CD4-positive, alpha-beta T cell (primary cell): ENCODE measurements at regions not wholly inside any gene's neighbourhood (a gene's known extent, or its start where the extent isn't known, plus 50 kb on each side); places are given as distances from the start of the nearest gene placed in this dataset.

Experiments used
- ATAC-seq: fragments of 200-7000 bp; cut with Tn5 transposase; one replicate; pipeline ENCODE4 v1.10.0; 2022; ENCODE audit warnings: mild to moderate bottlenecking; ENCODE audit not compliant: poor library complexity
- CTCF ChIA-PET: fragments of 350-600 bp; sonication (Branson Sonifier 250); formaldehyde crosslinking; loops from one replicate; lab custom pipeline; 2021; ENCODE audit warnings: antibody characterized with exemption, inconsistent platforms; lab: Charles Lee
- POLR2A ChIA-PET: fragments of 350-600 bp; sonication (Branson Sonifier 250); formaldehyde crosslinking; loops from one replicate; lab custom pipeline; 2021; ENCODE audit warnings: antibody characterized with exemption, inconsistent platforms; lab: Charles Lee
- DNase-seq, 14 experiments: peaks; one replicate each; pipeline ENCODE4 v3.0.0-alpha.2; 2013 to 2020; ENCODE audit warnings: mixed read lengths in 2 of 14
- H3K27ac ChIP-seq, 2 donors: one replicate each; pipeline versions ENCODE4 v1.5.1 to v1.7.0; 2013; ENCODE audit warnings: low read length in 2 of 2, low read depth in 1 of 2, mild to moderate bottlenecking in 1 of 2
- H3K27me3 ChIP-seq, 2 experiments: 1 replicate in 1 of 2; 2 replicates in 1 of 2; pipeline versions ENCODE4 v1.6.1 to v1.7.0; 2013; ENCODE audit warnings: low read length in 2 of 2, control low read depth in 1 of 2, mild to moderate bottlenecking in 1 of 2, moderate library complexity in 1 of 2; ENCODE audit not compliant: insufficient read depth in 2 of 2, control insufficient read depth in 1 of 2
- H3K36me3 ChIP-seq: one replicate; pipeline ENCODE4 v1.6.1; 2013; ENCODE audit warnings: low read length, control low read depth; ENCODE audit not compliant: insufficient read depth
- H3K4me1 ChIP-seq: one replicate; pipeline ENCODE4 v1.6.1; 2013; ENCODE audit warnings: low read length, control low read depth; ENCODE audit not compliant: insufficient read depth
- H3K4me3 ChIP-seq: one replicate; pipeline ENCODE4 v1.5.1; 2013; ENCODE audit warnings: mild to moderate bottlenecking, low read length, moderate library complexity
- H3K9me3 ChIP-seq, 2 experiments: 1 replicate in 1 of 2; 2 replicates in 1 of 2; pipeline versions ENCODE4 v1.6.1 to v1.7.0; 2013; ENCODE audit warnings: low read length in 2 of 2, mild to moderate bottlenecking in 2 of 2, control low read depth in 1 of 2, moderate library complexity in 1 of 2; ENCODE audit not compliant: control insufficient read depth in 1 of 2, insufficient read depth in 1 of 2
- H3K27ac Mint-ChIP-seq: one replicate; pipeline ENCODE4 v1.8.0; 2020; ENCODE audit warnings: mixed read lengths
- H3K27me3 Mint-ChIP-seq: one replicate; pipeline ENCODE4 v1.8.0; 2021; ENCODE audit warnings: mixed read lengths
- H3K36me3 Mint-ChIP-seq: one replicate; pipeline ENCODE4 v1.8.0; 2021; ENCODE audit warnings: low read depth, mixed read lengths
- H3K4me1 Mint-ChIP-seq: one replicate; pipeline ENCODE4 v1.8.0; 2021; ENCODE audit warnings: low read depth, mixed read lengths
- H3K4me3 Mint-ChIP-seq: one replicate; pipeline ENCODE4 v1.8.0; 2020; ENCODE audit warnings: mild to moderate bottlenecking, mixed read lengths
- H3K9me3 Mint-ChIP-seq: one replicate; pipeline ENCODE4 v1.8.0; 2020; ENCODE audit warnings: mixed read lengths
- CTCF ChIP-seq: fragments of 200-600 bp; IDR thresholded peaks from one replicate; pipeline ENCODE4 v1.8.0; 2022; ENCODE audit warnings: antibody characterized with exemption, mild to moderate bottlenecking
- intact Hi-C, 2 experiments: fragments of 100-400 bp; cut with DNase I in 1 of 2; cut with micrococcal nuclease in 1 of 2; formaldehyde crosslinking; loops; one replicate each; pipeline versions ENCODE4 v1.15.1 to v1.9.0; 2023 to 2025; cut with DNase I, micrococcal nuclease

- no peaks in the 10 kb centered on the region for H3K27me3 ChIP-seq
- no peak overlapping the region for H3K4me3 Mint-ChIP-seq
- POLR2A ChIA-PET: no interaction called here
- TF ChIP-seq CTCF: no peak
- H3K9me3 Mint-ChIP-seq: no peaks in the 10 kb centered on the region
- ATAC-seq: no peak
- no peaks in the 10 kb centered on the region for H3K27me3 Mint-ChIP-seq
- peaks cover 0 to 5% of the 10 kb centered on the region in 2 experiments for H3K9me3 ChIP-seq
- H3K27ac ChIP-seq: no peak overlapping the region
- H3K4me1 ChIP-seq: no peaks in the 10 kb centered on the region
- intact Hi-C loops: no loop called here
- no peak overlapping the region for H3K4me3 ChIP-seq
- no peaks in the 10 kb centered on the region for H3K36me3 Mint-ChIP-seq
- H3K36me3 ChIP-seq: no peaks in the 10 kb centered on the region
- H3K27ac Mint-ChIP-seq: no peak overlapping the region
- CTCF ChIA-PET: no interaction called here
- no peaks in the 10 kb centered on the region for H3K4me1 Mint-ChIP-seq
- DNase-seq: no peak
Measured at GRCh38 chr21:17085707-17086106, 427.1 kb upstream of the CXADR start.

GRCh38 chr21:17088500-17088899, 424.3 kb upstream of the CXADR start:
- no peak for TF ChIP-seq CTCF
- H3K4me3 Mint-ChIP-seq: no peak overlapping the region
- ChIA-PET CTCF (no interaction called here), POLR2A (no interaction called here)
- peaks cover 3% of the 10 kb centered on the region for H3K9me3 Mint-ChIP-seq
- Histone ChIP-seq H3K4me3 (no peak overlapping the region), H3K9me3 (peaks cover 0 to 7% of the 10 kb centered on the region in 2 experiments), H3K36me3 (no peaks in the 10 kb centered on the region), H3K27me3 (no peaks in the 10 kb centered on the region), H3K27ac (no peak overlapping the region), H3K4me1 (no peaks in the 10 kb centered on the region)
- no peaks in the 10 kb centered on the region for H3K27me3 Mint-ChIP-seq
- no peaks in the 10 kb centered on the region for H3K4me1 Mint-ChIP-seq
- H3K36me3 Mint-ChIP-seq: no peaks in the 10 kb centered on the region
- intact Hi-C loops: no loop called here
- no peak for ATAC-seq
- no peak for DNase-seq
- no peak overlapping the region for H3K27ac Mint-ChIP-seq

- H3K4me3 Mint-ChIP-seq: no peak overlapping the region
- ChIA-PET POLR2A (interaction anchor here (0.6 kb wide), 1 partner anchor 15 kb away, joined by 3 read pairs; no protein-coding TSS in a partner anchor), CTCF (no interaction called here)
- H3K4me1 Mint-ChIP-seq: no peaks in the 10 kb centered on the region
- H3K9me3 Mint-ChIP-seq: peaks cover 3% of the 10 kb centered on the region
- ATAC-seq (no peak), DNase-seq (no peak)
- Histone ChIP-seq H3K27me3 (no peaks in the 10 kb centered on the region), H3K36me3 (no peaks in the 10 kb centered on the region), H3K9me3 (peaks cover 0 to 7% of the 10 kb centered on the region in 2 experiments), H3K4me3 (no peak overlapping the region), H3K4me1 (no peaks in the 10 kb centered on the region), H3K27ac (no peak overlapping the region)
- no peak for TF ChIP-seq CTCF
- no peaks in the 10 kb centered on the region for H3K27me3 Mint-ChIP-seq
- no peak overlapping the region for H3K27ac Mint-ChIP-seq
- no peaks in the 10 kb centered on the region for H3K36me3 Mint-ChIP-seq
- intact Hi-C loops: no loop called here
Measured at GRCh38 chr21:17089091-17089491, 423.8 kb upstream of the CXADR start.
